UCSD-AML1 (cell line): ENCODE measurements at regions not wholly inside any gene's neighbourhood (a gene's known extent, or its start where the extent isn't known, plus 50 kb on each side); places are given as distances from the start of the nearest gene placed in this dataset.

ENCODE experiments used
- DNase-seq: peaks from one replicate; lab custom pipeline; 2025; ENCODE audit not compliant: unreplicated experiment; lab: John Stamatoyannopoulos, UW

- no peak for DNase-seq
These were observed 261.9 kb upstream of the MOCS1 start for GRCh38 chr6:40196135-40196518.

DNA sequence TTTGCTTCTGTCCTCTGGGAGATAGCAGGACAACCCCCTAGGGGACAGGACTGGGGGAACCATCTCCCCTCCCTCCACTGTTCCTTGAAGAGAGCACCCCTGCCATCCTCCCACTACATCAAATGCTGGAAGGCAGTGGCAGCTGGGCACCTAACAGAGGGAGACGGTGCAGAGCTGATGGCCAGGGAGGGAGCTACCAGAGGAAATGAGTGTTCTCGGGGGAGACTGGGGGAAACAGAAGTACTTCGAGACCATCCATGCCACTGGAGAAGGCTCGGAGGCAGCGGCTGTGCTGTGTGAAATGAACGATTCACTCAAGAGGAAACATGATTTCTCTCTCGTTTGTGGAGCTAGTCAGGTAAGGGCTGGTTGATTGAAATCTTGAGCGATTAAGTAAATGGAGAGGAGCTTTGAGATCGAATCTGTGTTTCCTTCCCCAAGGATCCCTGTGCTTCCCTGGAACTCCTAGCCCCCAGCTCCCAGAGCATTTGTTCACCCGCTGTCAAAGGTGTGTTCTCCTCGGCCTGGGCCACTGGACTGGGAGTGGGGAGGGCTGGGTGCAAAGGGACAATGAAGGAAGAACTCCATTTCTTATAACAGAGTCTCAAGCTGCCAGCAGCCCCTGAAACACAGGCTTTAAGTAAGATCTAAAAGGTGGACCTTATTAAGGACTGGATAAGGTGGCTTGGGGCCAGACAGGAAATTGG, 261.3 kb upstream of the MOCS1 start:
- no peak for DNase-seq

DNA sequence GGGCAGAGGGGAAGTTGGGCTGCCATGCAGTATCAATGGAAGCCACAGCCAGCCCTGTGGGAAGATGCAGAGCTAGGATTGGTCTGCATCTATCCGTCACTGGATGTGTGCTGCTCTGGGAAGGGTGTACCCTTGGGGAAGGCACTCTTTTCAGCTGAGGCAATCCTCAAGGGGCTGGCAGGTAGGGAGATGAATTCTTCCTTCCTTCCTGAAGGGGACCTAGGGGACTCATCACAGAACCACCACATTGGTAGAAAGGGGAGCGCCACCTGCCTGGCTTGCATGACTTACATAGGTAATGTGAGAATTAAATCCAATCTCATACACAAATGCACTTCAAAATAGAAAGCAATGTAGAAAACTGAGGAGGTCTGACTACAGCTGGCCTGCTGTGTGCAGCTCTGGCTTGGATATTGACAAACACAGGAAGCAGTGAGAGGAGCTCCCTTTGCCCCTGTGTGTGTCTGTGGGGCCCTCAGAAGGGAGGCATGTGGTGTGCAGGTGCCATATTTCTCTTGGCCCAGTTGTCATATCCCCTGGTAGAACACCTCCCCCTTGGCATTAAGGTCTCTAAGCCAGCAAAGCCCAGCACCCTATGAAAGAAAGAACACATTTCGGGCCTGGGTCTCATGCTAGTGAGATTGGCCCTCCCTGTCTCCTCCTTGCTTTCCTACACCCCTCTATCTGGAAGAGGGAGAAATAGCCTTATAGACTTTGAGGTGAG, 260.3 kb upstream of the MOCS1 start:
- no peak for DNase-seq

GRCh38 chr6:40192516-40192915, 258.3 kb upstream of the MOCS1 start:
- no peak for DNase-seq

GRCh38 chr6:40188931-40189330, 254.7 kb upstream of the MOCS1 start:
- no peak for DNase-seq

- no peak for DNase-seq
These were observed 253.4 kb upstream of the MOCS1 start for GRCh38 chr6:40187535-40188144.

- DNase-seq: no peak
These were observed 251.2 kb upstream of the MOCS1 start for GRCh38 chr6:40185486-40185885.

DNA sequence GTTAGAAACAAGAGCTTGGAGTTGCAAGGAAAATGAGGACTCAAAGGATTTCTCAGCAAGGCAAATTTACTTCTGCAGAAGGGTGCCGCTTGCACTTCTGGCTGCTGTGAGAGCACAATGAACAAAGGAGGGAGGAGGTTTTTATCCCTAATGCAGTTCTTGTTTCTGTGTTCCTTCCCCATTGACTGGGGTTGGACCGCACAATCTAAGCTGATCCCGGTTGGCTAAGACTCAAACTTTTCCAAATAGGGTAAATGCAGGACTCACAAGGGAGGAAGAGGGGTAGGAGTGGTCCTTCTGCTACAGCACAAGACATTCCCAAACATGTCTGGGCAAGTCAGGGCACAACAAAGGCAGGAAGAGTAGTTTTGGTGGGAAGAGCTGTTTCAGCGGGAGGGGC, 249.6 kb upstream of the MOCS1 start:
- DNase-seq: no peak

DNA sequence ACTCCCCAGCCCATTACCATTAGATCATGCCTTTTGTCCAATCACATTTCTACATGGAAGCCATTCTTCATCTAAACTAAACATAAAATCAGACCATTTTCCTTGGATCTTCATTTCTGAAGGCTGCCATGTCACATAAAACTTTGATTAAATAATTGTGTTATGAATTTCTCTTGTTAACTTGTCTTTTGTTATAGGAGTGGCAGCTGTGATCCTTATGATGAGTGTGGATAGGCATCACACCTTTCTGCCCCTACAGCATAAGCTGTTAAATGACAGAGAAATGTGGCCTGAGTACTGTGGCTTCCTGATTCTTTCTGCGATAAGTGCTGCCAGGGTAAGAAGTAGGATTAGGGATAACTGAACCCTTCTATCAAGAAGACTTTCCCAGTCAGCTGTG, 247.1 kb upstream of the MOCS1 start:
- DNase-seq: no peak

DNA sequence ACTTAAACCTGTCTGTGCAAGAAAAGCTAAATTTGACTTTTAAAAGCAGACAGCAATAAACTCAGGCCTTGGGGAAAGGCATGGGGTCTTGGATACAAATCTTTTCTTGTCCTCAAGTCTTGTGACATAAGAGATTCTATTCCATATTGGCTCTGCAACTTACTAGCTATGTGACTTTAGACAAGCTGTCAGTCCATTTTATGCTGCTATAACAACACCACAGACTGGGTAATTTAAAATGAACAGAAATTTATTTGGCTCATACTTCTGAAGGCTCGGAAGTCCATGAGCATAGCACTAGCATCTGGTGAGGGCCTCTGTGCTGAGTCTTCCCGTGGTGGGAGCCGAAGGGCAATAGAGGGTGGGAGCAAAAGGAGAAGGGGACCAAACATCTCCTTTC, 246.0 kb upstream of the MOCS1 start:
- DNase-seq: no peak

GRCh38 chr6:40179496-40179895, 245.2 kb upstream of the MOCS1 start:
- DNase-seq: no peak

GRCh38 chr6:40177598-40177997, 243.3 kb upstream of the MOCS1 start:
- no peak for DNase-seq

GRCh38 chr6:40176152-40176551, 241.9 kb upstream of the MOCS1 start:
- DNase-seq: no peak

GRCh38 chr6:40172272-40172671, 238.0 kb upstream of the MOCS1 start:
- no peak for DNase-seq

- no peak for DNase-seq
These were observed 237.1 kb upstream of the MOCS1 start for GRCh38 chr6:40171343-40171742.

DNA sequence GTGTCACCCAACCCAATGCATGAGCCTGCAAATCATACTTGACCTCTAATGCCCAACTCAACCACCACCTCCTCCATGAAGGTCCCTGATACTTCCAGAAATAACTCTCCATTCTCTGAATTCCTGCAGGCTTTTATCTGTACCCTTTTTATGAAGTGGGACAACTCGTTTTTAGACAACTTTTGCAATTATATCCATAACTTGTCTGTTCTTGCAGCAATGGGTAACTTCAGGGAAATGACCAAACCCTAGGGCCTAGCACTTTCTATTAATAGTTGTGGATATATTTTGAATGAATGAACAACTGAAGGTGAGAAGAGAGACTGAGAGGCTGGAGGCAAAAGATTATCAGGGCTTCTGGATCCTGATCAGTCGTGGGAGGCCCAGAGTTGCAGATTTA, 236.6 kb upstream of the MOCS1 start:
- no peak for DNase-seq

DNA sequence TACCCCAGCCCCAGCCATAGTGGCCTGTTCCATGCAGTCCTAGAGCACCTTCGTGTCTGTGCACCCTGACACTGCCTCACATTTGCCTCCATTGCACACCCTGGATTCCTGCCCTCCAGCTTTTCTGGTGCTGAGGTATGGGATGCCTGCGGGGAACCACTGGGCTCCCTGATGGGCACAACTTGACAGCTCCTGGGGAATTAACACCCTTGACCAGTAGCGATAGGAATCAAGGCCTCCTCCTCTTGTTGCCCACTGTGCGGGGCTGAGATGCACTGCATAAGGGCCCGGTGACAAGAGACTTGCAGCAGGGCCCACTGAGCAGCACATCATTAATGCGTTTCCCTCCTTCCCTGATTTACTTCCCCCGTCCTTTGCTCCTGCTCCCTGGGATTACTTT, 235.6 kb upstream of the MOCS1 start:
- no peak for DNase-seq

- no peak for DNase-seq
These were observed 232.7 kb upstream of the MOCS1 start for GRCh38 chr6:40166963-40167362.

GRCh38 chr6:40165036-40165709, 230.9 kb upstream of the MOCS1 start:
- no peak for DNase-seq

GRCh38 chr6:40164345-40164755, 230.1 kb upstream of the MOCS1 start:
- no peak for DNase-seq

- no peak for DNase-seq
These were observed 229.7 kb upstream of the MOCS1 start for GRCh38 chr6:40163924-40164323.

- no peak for DNase-seq
These were observed 227.8 kb upstream of the MOCS1 start for GRCh38 chr6:40162074-40162473.
